ENCODE measurements at regions not wholly inside any gene's neighbourhood (a gene's known extent, or its start where the extent isn't known, plus 50 kb on each side); places are given as distances from the start of the nearest gene placed in this dataset.
"Not testable (repeated sequence)": the region's sequence is repeated elsewhere in the genome, so short reads cannot be mapped to it uniquely, and the experiment has no call there.

DNA sequence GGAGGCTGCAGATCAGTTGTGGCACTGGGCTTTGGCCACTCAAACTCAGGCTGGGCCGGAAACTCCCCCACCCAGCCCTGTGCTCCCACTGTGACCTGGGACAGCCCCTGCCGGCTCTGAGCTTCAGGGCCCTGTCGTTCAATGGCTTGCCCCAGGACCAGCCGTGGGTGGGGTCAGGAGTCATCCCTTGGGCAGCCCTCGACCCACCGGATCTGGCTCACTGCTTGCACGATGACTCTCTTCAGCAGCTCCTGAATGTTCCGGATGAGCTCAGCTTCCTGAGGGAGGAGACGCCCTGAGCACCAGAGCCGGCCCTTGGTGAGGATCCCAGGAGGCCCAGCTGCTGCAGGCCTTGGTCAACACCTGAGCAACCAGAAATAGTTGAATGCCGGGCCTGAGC, 1544.2 kb upstream of the USP9Y start:
- not testable (repeated sequence) for DNase-seq

DNA sequence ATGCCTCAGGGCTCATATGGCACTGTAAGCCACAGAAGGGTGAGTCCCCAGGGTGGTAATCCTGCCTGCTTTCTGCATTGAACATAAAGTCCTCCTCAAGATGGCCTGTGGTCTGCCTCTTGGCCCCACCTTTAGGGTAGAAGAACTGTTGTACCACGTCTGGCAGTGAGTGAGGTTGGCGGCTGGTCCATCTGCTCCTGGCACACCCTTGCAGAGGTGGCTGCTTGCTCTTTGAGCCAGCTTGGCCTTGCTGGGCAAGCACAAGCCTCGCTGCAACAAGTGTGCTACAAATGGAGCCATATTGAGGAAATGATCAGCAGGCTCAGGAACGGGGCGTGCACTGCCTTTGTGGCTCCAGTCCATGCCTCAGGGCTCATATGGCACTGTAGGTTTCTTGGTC, 1524.0 kb upstream of the USP9Y start:
- not testable (repeated sequence) for DNase-seq

DNA sequence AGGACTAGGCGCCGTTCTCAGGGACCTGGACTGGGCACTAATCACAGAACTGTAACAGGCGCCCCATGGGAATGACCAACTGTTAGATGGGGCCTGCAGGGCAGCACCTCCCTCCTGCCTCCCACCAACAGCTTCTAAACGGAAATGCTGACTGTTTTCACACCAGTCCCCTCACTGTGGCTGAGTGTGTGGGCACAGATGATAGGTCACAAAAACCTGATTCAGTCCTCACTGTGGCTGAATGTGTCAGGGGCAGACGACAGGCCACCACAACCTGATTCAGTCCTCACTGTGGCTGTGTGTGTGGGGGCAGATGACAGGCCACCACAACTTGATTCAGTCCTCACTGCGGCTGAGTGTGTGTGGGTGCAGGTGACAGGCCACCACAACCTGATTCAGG, 1499.9 kb upstream of the USP9Y start:
- not testable (repeated sequence) for DNase-seq

DNA sequence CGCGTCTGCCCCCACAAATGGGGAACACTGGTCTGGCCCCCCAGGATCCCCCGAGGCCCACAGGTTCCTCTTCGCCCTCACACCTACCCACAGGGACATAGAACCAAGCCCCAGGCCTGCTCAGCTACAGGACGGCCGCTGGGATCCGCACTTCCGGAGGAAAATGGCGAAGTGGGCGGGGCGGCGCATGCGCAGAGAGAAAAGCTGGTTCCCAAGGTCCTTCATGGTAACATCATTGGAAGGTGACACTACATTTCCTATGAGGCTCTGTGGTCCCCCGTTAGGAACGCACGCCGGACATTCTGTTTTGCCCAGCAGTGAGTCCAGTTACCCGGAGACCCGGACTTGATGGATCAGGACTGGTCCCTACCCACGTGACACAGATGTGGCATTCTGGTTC, 1486.2 kb upstream of the USP9Y start:
- DNase-seq = peak; percentile 7

Measured in fibroblast of skin of right biceps (primary cell).